NOMO-1 (cell line): ENCODE measurements at regions not wholly inside any gene's neighbourhood (a gene's known extent, or its start where the extent isn't known, plus 50 kb on each side); places are given as distances from the start of the nearest gene placed in this dataset.
A peak's percentile ranks its signal among the peaks of the same experiment; 100 is the strongest.
"Not testable (repeated sequence)": the region's sequence is repeated elsewhere in the genome, so short reads cannot be mapped to it uniquely, and the experiment has no call there.

Experiments
- DNase-seq, 2 experiments: peaks; one replicate each; lab custom pipeline; 2025; ENCODE audit not compliant: unreplicated experiment in 2 of 2; lab: John Stamatoyannopoulos, UW

DNA sequence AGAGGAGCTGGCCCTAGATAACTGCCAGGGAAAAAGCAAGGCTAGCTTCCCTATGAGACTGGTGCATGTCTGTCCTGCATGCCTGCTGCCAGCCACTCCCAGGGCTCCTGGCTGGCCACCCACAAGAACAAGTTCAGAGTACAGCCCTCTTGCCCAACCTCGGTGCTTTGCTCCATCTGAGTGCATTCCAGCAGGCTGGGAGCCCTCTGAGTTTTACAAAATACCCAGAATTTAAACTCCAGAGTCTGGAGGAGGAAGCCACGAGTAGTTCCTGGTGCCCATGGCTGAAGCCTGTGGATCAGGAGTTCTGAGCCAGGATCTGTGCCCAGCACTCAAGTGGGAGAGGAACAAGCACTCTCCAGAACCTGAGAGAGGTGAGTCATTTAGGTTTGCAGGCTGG is 111.6 kb downstream of the MAGEE2 start:
- no peak for DNase-seq

DNA sequence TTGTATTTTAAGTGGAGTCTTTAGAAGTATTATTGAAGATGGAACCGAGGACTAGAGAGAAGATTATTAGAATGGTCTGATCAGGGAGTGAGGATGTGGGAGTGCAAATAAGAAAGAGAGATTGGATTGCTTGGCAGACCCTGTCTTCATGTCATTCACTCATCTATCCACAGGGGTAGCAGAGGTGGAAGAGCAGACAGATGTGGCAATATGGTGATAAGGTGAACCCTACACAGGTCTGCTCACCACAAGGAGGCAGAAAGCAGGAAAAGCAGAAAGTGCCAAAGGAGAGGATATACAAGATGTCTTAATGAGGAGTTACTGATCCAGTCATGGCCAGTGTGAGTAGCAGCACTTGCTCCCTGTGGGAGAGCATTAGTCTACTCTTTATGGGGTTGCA is 129.4 kb downstream of the MAGEE2 start:
- DNase-seq = no peak

DNA sequence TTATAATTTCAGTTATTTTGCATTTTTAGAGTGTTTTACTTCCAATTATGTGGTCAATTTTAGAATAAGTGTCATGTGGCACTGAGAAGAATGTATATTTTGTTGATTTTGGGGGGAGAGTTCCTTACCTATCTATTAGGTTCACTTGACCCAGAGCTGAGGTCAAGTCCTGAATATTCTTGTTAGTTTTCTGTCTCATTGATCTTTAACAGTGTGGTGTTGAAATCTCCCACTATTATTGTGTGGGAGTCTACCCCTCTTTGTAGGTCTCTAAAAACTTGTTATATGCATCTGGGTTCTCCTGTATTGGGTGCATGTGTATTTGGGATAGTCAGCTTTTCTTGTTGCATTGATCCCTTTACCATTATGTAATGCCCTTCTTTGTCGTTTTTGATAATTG is 127.0 kb upstream of the ZDHHC15 start:
- DNase-seq = no peak

DNA sequence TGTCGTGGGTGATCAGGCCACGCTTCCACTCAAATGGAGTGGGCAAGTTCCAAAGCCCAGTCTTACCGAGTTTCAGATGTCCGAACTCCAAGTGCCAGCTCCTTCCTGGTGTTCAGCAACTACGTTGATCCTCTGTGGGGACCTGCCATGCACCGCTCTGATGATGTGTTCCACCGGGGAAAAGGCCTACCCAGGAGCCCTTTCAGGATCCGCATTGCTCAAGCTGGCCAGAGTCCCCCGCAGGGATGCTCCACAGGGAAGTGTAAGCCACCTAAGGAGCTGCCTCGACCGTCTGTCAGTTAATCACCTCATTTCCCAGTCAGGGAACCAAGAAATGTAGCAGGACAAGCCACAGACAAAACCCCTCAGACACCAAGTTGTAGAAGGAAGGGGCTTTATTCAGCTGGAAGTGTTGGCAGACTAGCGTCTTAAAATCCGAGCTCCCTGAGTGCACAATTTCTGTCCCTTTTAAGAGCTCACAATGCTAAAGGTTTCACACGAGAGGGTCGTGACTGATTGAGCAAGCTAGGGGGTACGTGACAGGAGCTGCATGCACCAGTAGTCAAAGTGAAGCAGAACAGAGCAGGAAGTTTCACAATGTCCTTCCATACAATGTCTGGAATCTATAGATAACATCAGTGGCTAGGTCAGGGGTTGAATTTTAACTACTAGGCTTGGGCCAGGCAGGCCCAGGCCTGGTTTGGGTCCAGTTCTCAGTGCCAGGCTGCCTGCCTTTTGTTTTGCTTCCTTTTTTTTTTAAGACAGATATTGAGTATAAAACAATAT is 126.2 kb upstream of the ZDHHC15 start:
- DNase-seq = no peak

DNA sequence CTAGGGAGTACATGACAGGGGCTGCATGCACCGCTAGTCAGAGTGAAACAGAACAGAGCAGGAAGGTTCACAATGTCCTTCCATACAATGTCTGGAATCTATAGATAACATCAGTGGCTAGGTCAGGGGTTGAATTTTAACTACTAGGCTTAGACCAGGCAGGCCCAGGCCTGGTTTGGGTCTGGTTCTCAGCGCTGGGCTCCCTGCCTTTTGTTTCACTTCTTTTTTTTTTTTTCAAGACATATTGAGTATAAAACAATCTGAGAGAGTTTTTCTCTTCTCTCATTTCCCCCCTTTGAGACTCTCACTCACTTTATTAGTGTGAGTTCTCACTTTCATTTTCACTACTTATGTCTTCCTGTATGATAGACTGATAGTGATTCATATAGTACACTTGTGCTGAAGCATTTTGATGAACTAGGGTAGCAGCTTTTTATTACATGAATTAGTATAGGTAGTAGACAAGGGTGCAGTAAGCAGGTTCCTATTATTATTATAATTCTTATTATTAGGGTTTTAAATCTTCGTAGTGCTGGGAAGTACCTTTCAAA is 120.0 kb upstream of the ZDHHC15 start:
- no peak for DNase-seq

DNA sequence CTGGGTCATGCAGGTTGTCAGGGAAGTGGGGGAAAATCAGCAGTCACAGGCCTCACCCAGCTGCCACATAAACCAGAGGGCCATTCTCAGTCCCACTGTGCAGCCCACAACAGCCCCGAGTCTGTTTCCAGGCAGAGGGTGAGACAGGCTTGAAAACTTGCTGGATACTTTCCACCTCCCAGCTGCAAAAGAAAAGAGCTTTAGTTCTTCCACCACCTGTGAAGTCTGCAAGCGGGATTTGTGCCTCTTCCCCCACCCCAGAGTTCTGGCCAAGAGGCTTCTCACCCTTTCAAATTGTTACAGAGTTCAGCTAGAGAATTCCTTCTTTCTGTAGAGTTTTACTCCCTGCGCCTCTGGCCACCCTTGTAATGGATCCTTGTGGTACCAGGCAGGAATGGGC is 115.5 kb upstream of the ZDHHC15 start:
- no peak for DNase-seq

DNA sequence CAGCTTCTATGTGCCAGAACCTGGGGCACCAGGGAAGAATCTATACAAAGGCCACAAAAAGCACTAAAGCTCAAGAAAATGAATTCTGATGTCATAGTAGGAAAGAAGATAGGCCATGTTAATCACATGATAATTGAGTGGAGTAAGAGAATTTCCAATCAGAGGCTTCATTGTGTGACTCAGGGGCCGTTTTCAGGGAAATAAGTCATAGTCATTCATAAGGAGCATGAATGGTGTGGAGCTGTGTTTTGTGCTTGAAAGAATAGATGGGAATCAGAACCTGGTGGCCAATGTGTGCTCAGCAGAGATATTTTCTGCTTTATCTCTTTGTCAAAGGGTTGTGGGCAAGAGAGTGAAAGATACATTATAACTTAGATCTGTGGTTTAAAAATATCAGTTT is 102.4 kb upstream of the ZDHHC15 start:
- no peak for DNase-seq

DNA sequence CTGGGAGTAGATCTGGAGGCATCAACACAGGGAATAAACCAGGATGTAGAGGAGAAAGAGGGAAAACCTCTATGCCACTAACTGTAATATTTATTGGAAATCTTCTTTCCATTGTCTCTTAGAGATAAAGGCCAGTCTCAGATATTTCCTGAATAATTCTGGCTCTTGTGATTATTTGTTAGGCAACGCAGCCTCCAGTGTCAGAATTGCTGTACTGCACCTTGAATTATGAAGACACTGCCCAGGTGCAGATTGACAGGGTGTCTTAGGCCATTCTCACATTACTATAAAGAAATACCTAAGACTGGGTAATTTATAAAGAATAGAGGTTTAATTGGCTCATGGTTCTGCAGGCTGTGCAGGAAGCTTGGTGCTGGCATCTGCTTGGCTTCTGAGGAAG is 100.7 kb upstream of the ZDHHC15 start:
- no peak for DNase-seq

DNA sequence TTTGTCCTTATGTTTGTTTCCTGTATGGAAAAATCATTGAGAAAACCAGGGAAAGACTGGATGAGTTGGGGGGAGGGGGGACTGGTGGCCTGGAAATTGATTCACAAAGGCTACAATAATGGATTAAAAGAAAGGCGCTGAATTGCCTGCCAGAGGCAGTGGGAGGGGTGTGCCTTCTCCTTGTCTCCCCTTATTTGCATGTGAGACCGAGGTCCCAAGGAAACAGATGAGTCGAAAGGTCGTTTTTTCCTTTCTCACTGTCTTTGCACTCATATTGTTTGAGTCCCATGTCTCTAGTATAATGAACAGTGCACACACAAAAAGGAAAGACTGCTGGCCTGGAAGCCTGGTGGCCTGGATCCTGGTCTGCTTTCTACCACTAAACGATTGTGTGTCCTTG is 86.6 kb upstream of the ZDHHC15 start:
- DNase-seq = no peak

DNA sequence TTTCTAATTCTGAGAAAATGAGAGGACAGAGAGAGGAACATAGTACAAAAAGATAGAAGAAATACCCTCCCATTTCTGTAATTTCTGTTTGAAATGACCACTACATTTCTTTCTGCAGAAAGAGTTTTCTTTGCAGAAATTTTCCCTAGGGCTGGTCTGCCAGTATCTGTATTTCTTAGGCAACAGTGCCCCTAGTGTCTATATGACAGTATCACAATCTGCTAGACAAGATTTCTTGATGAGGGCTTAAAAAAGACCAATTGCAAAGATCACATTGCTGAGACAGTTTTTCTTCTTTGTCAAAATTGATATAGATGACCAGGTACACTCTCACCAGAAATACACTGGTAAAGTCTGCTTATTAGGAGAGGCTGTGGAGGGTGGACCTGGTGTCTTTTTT is 81.0 kb upstream of the ZDHHC15 start:
- DNase-seq = peak in 1 of 2 experiments; percentile 5

DNA sequence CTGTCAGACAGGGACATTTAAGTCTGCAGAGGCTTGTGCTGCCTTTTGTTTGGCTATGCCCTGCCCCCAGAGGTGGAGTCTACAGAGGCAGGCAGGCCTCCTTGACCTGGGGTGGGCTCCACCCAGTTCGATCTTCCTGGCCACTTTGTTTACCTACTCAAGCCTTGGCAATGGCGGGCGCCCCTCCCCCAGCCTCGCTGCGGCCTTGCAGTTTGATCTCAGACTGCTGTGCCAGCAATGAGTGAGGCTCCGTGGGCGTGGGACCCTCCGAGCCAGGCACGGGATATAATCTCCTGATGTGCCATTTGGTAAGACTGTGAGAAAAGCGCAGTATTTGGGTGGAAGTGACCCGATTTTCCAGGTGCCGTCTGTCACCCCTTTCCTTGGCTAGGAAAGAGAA is 79.2 kb upstream of the ZDHHC15 start:
- DNase-seq = not testable (repeated sequence)

DNA sequence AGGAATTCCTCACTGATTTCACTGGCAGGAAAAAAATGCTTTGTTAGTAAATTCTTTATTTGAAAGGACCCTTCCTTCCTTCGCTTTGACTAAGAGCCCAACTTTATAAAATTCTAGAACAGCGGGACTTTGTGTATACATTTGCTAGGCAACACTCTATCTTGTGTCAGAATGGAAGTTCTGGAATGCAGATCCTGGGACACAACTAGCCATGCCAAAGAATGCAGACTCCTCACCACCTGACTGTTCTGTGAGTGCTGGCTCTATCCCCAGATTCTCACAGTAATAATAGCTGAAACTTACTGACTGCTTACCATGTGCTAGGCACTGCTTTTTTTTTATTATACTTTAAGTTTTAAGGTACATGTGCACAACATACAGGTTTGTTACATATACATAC is 73.3 kb upstream of the ZDHHC15 start:
- DNase-seq = no peak

DNA sequence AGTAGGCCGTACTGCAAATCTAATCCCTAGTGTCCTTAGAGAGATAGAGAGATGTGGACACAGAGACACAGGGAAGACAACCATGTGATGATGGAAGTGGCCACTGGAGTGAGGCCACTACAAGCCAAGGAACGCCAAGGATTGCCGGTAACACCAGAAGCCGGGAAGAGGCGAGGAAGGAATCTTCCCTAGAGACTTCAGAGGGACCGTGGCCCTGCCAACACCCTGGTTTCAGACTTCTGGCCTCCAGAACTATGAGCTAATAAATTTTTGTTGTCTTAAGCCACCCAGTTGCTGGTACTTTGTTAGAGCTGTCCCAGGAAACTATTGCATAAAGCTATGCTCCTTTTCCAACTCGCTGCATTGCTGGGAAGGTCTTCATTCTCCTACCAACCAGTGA is 70.3 kb upstream of the ZDHHC15 start:
- not testable (repeated sequence) for DNase-seq

DNA sequence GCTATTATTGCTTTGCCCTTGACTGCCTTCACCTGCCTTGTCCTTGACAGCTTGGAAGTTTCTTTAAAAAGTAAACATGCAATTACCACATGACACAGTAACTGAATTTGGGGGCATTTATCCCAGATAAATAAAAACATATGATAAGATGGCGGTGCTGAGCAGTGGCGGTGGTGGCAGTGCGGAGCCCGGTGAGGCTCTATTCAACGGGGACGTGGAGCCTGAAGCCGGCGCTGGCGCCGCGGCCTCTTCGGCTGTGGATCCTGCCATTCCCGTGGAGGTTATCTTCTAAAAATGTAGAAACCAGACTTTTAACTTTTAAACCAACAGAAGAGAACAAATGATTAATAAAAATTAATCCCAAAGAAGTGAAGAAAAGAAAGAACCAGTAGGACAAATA is 59.7 kb upstream of the ZDHHC15 start:
- no peak for DNase-seq
